ENCODE measurements at regions not wholly inside any gene's neighbourhood (a gene's known extent, or its start where the extent isn't known, plus 50 kb on each side); places are given as distances from the start of the nearest gene placed in this dataset.

GRCh38 chr7:156109076-156109475 is 296.8 kb upstream of the SHH start:
- dilution Hi-C loops (cut with MboI; ENCODE audit: extremely low pct_ligation_motif_present, low sequenced_read_pairs) (no loop called here), intact Hi-C loops (cut with micrococcal nuclease) (no loop called here)
- H3K9ac ChIP-seq (replicated peaks; ENCODE audit: extremely low read depth, insufficient read depth, low read length): no peak overlapping the region
- no peaks in the 10 kb centered on the region for H3K79me2 ChIP-seq (ENCODE audit: control insufficient read depth, insufficient read depth, low read length)
- no TSS peak for BruUV-seq (replicated peaks)
- H3K9me1 ChIP-seq (replicated peaks; ENCODE audit: control insufficient read depth, extremely low read depth, insufficient read depth, low read length): no peaks in the 10 kb centered on the region
- H2AFZ ChIP-seq (ENCODE audit: low read depth, low read length): no peak overlapping the region
- no peak overlapping the region for H3K27ac ChIP-seq (ENCODE audit: insufficient read depth, low read depth, low read length)
- no peak for TF ChIP-seq CTCF (IDR thresholded peaks at IDR 0.05; ENCODE audit: extremely low read depth in 1 of 2, insufficient read depth in 1 of 2, low read depth in 1 of 2, low read length in 2 of 2)
- no peak for TF ChIP-seq POLR2AphosphoS5 (IDR thresholded peaks at IDR 0.05; ENCODE audit: insufficient read depth, low read depth, low read length)
- TF ChIP-seq MAX (IDR thresholded peaks at IDR 0.05; ENCODE audit: insufficient read depth, insufficient read length): no peak
- TF ChIP-seq POLR2A (IDR thresholded peaks at IDR 0.05; ENCODE audit: low read depth, low read length): no peak
- TF ChIP-seq FOS (IDR thresholded peaks at IDR 0.05; ENCODE audit: borderline replicate concordance, insufficient read depth, low read length): no peak
- no peak for TF ChIP-seq EZH2 (IDR thresholded peaks at IDR 0.05; ENCODE audit: borderline replicate concordance, low read depth, low read length, severe bottlenecking)
- TF ChIP-seq JUN (IDR thresholded peaks at IDR 0.05; ENCODE audit: borderline replicate concordance, insufficient read depth, insufficient read length, low read depth): no peak
- TF ChIP-seq MYC (IDR thresholded peaks at IDR 0.05; ENCODE audit: low read depth, low read length): no peak
- TF ChIP-seq GATA2 (IDR thresholded peaks at IDR 0.05; ENCODE audit: insufficient read depth, insufficient read length, low read depth, low read length): no peak
- no peak for FAIRE-seq
- POLR2A ChIA-PET: no interaction called here
- peaks cover 2% of the 10 kb centered on the region for H3K9me3 ChIP-seq (replicated peaks; ENCODE audit: control insufficient read depth, insufficient read depth, low read length)
- CTCF ChIA-PET: no interaction called here
- no peaks in the 10 kb centered on the region for H3K4me1 ChIP-seq (ENCODE audit: control insufficient read depth, extremely low read depth, insufficient read depth, low read length)
- no peaks in the 10 kb centered on the region for H3K27me3 ChIP-seq (ENCODE audit: control insufficient read depth in 2 of 2, insufficient read depth in 2 of 2, low read length in 2 of 2)
- no peak overlapping the region for H3K4me3 ChIP-seq (replicated peaks in 1 of 3; ENCODE audit: insufficient read depth in 1 of 3, low read depth in 1 of 3, low read length in 3 of 3)
- H4K20me1 ChIP-seq (replicated peaks; ENCODE audit: control insufficient read depth, extremely low read depth, insufficient read depth, low read length): no peaks in the 10 kb centered on the region
- no peak for DNase-seq (ENCODE audit: low read depth, low spot score)
- no peak overlapping the region for H3K4me2 ChIP-seq (ENCODE audit: insufficient read depth, low read length)
- H3K36me3 ChIP-seq (ENCODE audit: control insufficient read depth in 2 of 2, extremely low read depth in 1 of 2, insufficient read depth in 2 of 2, low read length in 2 of 2): no peaks in the 10 kb centered on the region
